ENCODE measurements at regions not wholly inside any gene's neighbourhood (a gene's known extent, or its start where the extent isn't known, plus 50 kb on each side); places are given as distances from the start of the nearest gene placed in this dataset.

DNA sequence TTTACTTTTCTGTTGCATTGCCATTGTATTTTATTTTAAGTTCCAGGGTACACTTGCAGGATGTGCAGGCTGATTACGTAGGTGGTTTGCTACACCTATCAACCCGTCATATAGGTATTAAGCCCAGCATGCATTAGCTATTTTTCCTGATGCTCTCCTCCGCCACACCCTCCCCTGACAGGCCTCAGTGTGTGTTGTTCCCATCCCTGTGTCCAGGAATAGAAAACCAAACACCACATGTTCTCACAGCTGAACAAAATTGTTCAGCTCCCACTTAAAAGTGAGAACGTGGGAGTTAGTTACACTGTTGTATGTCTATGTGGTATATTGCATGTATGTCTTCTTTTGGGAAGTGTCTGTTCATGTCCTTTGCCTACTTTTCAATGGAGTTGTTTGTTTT lies 1631.7 kb downstream of the DPP10 start:
- ATAC-seq, result no peak
- no peak overlapping the region for H3K4me3 ChIP-seq
- no peaks in the 10 kb centered on the region for H3K36me3 ChIP-seq (ENCODE audit: low read depth)
- no peak for DNase-seq
- intact Hi-C loops (cut with DNase I, micrococcal nuclease), result no loop called here
- TF ChIP-seq, protein P1, sequence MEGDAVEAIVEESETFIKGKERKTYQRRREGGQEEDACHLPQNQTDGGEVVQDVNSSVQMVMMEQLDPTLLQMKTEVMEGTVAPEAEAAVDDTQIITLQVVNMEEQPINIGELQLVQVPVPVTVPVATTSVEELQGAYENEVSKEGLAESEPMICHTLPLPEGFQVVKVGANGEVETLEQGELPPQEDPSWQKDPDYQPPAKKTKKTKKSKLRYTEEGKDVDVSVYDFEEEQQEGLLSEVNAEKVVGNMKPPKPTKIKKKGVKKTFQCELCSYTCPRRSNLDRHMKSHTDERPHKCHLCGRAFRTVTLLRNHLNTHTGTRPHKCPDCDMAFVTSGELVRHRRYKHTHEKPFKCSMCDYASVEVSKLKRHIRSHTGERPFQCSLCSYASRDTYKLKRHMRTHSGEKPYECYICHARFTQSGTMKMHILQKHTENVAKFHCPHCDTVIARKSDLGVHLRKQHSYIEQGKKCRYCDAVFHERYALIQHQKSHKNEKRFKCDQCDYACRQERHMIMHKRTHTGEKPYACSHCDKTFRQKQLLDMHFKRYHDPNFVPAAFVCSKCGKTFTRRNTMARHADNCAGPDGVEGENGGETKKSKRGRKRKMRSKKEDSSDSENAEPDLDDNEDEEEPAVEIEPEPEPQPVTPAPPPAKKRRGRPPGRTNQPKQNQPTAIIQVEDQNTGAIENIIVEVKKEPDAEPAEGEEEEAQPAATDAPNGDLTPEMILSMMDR (IDR thresholded peaks at IDR 0.05), result no peak
- H3K4me1 ChIP-seq (ENCODE audit: low read depth), result no peaks in the 10 kb centered on the region
- H3K9me3 ChIP-seq, result peaks cover 24% of the 10 kb centered on the region

DNA sequence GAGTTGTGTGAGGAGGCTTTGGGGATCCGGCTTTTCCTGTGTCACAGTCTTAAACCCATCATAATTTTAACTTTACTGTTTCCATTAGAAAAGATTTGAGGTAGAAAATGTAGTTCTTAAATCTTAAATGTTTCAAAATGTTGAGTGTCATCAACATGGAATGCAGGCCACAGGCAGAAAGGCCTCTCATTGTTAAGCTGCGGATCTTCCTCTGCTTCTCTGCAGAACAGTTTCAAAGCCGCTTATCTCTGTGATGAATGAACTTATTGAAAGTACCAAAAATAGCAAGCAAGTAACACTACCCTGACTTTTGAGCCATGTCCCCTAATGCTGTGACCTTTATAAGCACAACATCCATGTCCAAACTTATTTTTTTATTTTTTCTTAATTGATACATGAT lies 1645.8 kb downstream of the DPP10 start:
- intact Hi-C loops (cut with DNase I, micrococcal nuclease), result no loop called here
- H3K4me3 ChIP-seq, result no peak overlapping the region
- ATAC-seq, result no peak
- no peaks in the 10 kb centered on the region for H3K36me3 ChIP-seq (ENCODE audit: low read depth)
- H3K4me1 ChIP-seq (ENCODE audit: low read depth), result no peaks in the 10 kb centered on the region
- TF ChIP-seq, protein P1 (IDR thresholded peaks at IDR 0.05), result no peak
- peaks cover 24% of the 10 kb centered on the region for H3K9me3 ChIP-seq
- no peak for DNase-seq

DNA sequence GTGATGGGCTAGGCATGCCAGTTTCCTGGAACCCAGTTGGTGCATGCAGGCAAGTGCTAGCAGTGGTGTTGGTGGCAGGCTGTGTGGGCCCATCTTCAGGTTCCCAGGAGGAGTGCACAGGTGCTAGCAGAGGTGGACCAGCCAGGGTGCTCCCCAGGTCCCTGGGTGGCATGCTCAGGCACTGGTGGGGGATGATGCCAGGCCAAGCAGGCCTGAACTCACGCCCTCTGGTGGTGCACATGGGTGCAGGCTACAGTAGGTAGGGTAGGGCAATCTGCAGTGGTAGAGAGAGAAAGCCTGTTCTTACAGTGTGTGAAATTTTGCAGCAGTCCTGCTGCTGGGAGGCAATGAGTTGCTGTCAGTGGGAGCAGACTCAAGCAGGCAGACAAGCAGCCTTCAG lies 1651.8 kb downstream of the DPP10 start:
- intact Hi-C loops (cut with DNase I, micrococcal nuclease), result no loop called here
- ATAC-seq, result no peak
- H3K4me1 ChIP-seq (ENCODE audit: low read depth), result no peaks in the 10 kb centered on the region
- H3K9me3 ChIP-seq, result peaks cover 47% of the 10 kb centered on the region
- H3K4me3 ChIP-seq, result no peak overlapping the region
- TF ChIP-seq, protein P1 (IDR thresholded peaks at IDR 0.05), result no peak
- no peak for DNase-seq
- no peaks in the 10 kb centered on the region for H3K36me3 ChIP-seq (ENCODE audit: low read depth)

DNA sequence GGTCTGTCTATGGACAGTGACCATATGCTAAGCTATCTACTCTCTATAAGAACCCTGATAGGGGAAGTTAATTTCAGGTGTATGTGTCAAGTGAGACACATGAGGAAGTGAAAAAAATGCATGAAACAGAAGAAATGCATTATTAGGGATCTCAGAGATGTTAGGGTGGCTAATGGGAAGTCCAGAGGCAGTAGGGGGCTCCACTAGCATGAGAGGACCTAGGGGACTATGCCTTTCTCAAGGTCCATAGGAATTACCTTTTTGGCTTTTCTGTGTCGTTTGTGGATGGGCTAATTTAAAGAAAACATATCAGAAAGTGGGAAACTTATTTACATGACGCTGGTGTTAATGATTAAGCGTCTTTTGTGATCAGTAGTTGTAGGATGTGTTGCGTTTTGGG lies 1653.2 kb downstream of the DPP10 start:
- no peaks in the 10 kb centered on the region for H3K4me1 ChIP-seq (ENCODE audit: low read depth)
- H3K36me3 ChIP-seq (ENCODE audit: low read depth), result no peaks in the 10 kb centered on the region
- DNase-seq (no peak), ATAC-seq (no peak)
- no peak overlapping the region for H3K4me3 ChIP-seq
- intact Hi-C loops (cut with DNase I, micrococcal nuclease), result no loop called here
- TF ChIP-seq, protein P1 (IDR thresholded peaks at IDR 0.05), result no peak
- H3K9me3 ChIP-seq, result peaks cover 49% of the 10 kb centered on the region

DNA sequence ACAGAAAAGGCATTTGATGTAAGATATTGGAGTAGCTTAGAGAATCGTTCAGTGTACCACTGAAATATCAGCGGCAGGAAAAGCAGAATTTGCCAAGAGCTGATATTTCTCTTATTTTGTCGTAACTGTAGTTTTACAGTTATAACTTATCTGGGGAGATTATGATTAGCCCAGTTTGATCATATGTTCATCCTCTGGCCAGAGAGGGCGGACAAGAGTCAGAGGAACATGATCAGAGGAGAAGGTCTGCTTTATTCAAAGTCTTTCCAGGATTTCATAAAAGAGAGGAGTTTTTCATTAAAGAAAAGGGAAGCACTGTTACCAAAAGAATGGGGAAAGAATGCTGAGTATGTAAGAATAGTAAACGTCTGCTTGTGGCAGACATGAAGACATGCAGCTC lies 1655.6 kb downstream of the DPP10 start:
- intact Hi-C loops (cut with DNase I, micrococcal nuclease), result no loop called here
- TF ChIP-seq, protein P1 (IDR thresholded peaks at IDR 0.05), result no peak
- Histone ChIP-seq H3K9me3 (peaks cover 46% of the 10 kb centered on the region), H3K4me1 (ENCODE audit: low read depth) (no peaks in the 10 kb centered on the region), H3K36me3 (ENCODE audit: low read depth) (no peaks in the 10 kb centered on the region), H3K4me3 (no peak overlapping the region)
- DNase-seq (no peak), ATAC-seq (no peak)

DNA sequence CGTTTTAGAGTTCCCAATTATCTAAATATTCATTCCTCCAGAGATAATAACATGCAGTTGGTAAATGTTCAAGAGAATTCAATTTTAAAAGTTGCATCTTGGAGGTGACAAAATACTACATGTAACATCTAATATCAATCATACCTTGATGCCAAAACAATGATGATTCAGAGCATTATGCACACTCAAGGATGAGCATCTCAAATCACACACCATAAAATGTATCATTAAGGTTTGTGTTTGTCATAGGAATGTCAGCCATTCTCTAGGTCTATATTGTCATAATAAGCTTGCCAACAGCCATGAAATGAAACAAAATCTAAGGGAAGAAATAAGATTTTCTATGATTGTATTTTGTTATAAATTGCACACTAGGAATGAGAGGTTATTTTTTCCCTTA lies 1667.0 kb downstream of the DPP10 start:
- TF ChIP-seq, protein P1 (IDR thresholded peaks at IDR 0.05), result no peak
- Histone ChIP-seq H3K4me3 (no peak overlapping the region), H3K36me3 (ENCODE audit: low read depth) (no peaks in the 10 kb centered on the region), H3K9me3 (peaks cover 27% of the 10 kb centered on the region), H3K4me1 (ENCODE audit: low read depth) (no peaks in the 10 kb centered on the region)
- intact Hi-C loops (cut with DNase I, micrococcal nuclease), result no loop called here
- DNase-seq, result no peak
- ATAC-seq, result no peak

Measured in mucosa of descending colon (tissue), 3 donors.